GM12891 (cell line): ENCODE measurements at regions not wholly inside any gene's neighbourhood (a gene's known extent, or its start where the extent isn't known, plus 50 kb on each side); places are given as distances from the start of the nearest gene placed in this dataset.

ENCODE experiments used
- POLR2A ChIP-seq: IDR thresholded peaks from 2 replicates; pipeline ENCODE4 v1.6.1; 2011; ENCODE audit warnings: low read depth, low read length, control low read depth
- POLR2AphosphoS5 ChIP-seq: IDR thresholded peaks from 2 replicates; pipeline ENCODE4 v1.6.1; 2011; ENCODE audit warnings: low read depth, low read length, control low read depth

- TF ChIP-seq POLR2A: no peak
- no peak for TF ChIP-seq POLR2AphosphoS5
Observed at GRCh38 chr9:16203729-16204573, 651.1 kb downstream of the CCDC171 start.
